ENCODE measurements at regions not wholly inside any gene's neighbourhood (a gene's known extent, or its start where the extent isn't known, plus 50 kb on each side); places are given as distances from the start of the nearest gene placed in this dataset.

DNA sequence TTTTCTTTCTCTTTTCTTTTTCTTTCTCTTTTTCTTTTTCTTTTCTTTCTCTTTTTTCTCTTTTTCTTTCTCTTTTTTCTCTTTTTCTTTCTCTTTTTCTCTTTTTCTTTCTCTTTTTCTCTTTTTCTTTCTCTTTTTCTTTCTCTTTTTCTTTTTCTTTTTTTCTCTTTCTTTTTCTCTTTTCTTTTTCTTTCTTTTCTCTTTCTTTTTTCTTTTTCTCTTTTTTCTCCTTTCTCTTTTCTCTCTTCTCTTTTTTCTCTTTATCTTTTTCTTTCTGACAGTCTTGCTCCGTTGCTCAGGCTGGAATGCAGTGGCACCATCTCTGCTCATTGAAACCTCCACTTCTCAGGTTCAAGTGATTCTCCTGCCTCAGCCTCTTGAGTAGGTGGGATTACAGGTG lies 335.7 kb downstream of the SQOR start:
- FAIRE-seq (no peak), DNase-seq (ENCODE audit: insufficient read length, low spot score) (no peak)
- TF ChIP-seq, protein P1, sequence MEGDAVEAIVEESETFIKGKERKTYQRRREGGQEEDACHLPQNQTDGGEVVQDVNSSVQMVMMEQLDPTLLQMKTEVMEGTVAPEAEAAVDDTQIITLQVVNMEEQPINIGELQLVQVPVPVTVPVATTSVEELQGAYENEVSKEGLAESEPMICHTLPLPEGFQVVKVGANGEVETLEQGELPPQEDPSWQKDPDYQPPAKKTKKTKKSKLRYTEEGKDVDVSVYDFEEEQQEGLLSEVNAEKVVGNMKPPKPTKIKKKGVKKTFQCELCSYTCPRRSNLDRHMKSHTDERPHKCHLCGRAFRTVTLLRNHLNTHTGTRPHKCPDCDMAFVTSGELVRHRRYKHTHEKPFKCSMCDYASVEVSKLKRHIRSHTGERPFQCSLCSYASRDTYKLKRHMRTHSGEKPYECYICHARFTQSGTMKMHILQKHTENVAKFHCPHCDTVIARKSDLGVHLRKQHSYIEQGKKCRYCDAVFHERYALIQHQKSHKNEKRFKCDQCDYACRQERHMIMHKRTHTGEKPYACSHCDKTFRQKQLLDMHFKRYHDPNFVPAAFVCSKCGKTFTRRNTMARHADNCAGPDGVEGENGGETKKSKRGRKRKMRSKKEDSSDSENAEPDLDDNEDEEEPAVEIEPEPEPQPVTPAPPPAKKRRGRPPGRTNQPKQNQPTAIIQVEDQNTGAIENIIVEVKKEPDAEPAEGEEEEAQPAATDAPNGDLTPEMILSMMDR (IDR thresholded peaks at IDR 0.05; ENCODE audit: insufficient read depth, missing control alignments): no peak

DNA sequence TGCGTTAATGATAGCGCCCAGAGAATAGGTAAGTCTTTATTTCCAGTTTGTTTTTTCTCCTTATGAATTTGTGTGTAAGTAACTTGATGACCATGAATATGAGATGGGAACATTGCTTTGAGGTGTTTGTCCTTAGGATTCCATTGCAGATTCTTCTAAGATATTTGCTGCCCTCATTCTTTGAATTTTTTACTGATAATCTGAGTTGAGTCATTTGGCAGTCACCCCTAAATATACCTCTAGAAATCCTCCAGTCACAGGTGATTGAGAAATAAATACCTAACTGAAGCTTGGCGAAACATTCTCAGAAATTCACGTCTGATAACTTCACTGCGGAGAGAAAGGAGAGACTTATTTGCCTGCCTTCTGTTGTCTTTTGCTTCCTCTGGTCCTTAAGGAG lies 345.5 kb downstream of the SQOR start:
- TF ChIP-seq, protein P1 (IDR thresholded peaks at IDR 0.05; ENCODE audit: insufficient read depth, missing control alignments): no peak
- DNase-seq (ENCODE audit: insufficient read length, low spot score) (no peak), FAIRE-seq (no peak)

DNA sequence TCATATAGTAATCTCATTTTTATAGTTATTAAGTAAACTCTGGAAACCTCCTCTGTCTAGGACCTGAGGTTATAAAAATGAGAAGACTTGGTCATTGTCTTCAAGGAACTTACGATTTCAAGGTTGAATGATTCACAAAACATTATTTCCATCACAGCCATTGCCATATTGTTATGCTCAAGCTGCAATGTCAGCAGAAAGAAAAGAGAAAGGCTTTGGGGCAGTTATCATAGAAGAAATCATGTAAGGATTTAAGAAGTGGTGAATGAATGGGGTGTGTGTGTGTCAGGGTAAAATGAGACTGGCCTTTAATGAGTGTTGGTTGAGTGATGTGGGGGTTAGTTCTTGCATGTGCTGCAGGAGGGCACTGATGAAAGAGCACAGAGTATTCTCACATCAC lies 346.8 kb downstream of the SQOR start:
- DNase-seq (ENCODE audit: insufficient read length, low spot score): no peak
- no peak for FAIRE-seq
- TF ChIP-seq, protein P1 (IDR thresholded peaks at IDR 0.05; ENCODE audit: insufficient read depth, missing control alignments): no peak

DNA sequence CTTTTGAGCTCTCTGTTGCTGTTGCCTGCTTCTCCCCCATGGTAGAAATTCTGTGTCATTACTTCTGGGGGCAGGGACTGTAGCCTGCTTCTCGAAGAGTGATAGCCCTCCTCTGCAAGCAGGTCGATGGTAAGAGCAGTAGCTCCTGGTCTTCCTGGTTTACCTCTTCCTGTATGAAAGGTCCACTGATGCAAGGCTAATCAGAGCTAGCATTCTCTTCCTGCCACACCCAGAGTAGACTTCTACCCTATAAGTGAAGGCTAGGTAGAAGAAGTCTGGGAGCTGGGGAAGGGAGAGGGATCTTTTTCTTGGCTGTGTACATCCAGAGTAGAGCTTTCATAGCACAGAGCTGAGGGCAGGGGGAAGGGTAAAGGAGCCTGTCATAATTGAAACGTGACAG lies 357.0 kb downstream of the SQOR start:
- FAIRE-seq: no peak
- TF ChIP-seq, protein P1 (IDR thresholded peaks at IDR 0.05; ENCODE audit: insufficient read depth, missing control alignments): no peak
- no peak for DNase-seq (ENCODE audit: insufficient read length, low spot score)

DNA sequence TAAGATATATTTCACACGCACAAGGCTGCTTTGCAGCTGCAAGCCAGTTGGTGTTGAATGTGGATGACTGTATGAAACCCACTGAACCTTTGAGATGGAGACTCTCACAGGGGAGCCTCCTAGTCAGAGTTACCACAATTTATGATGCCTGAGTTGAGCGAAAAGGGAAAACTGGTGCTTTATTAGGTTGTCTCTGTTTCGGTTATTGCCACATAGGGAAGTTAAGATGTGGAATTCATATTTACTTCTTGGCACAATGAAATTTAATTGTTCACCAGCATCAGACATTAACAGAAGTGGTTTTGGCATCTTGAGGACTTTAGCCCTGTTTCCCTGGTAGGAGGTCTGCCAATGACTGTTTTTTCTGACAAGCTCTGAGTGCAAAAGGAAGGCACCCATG lies 358.2 kb downstream of the SQOR start:
- TF ChIP-seq, protein P1 (IDR thresholded peaks at IDR 0.05; ENCODE audit: insufficient read depth, missing control alignments): no peak
- DNase-seq (ENCODE audit: insufficient read length, low spot score) (no peak), FAIRE-seq (no peak)

DNA sequence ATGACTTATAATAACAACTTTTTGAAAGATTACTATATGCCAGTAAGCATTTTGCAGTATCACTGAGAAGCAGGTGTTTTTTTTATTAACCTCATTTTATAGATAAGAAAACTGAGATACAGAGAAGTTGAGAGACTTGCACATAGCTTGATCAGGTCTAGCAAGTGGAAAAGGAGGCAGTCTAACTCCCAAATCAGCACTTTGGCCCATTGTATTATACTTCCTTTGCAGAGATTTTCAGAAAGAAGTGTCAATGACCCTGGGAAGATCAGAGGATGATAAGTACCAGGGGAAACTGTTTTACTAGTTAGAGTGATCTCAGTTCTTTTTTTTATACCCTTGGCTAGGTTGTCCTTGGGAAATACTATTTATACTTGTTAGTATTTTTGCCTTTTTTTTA lies 358.7 kb downstream of the SQOR start:
- TF ChIP-seq, protein P1 (IDR thresholded peaks at IDR 0.05; ENCODE audit: insufficient read depth, missing control alignments): no peak
- FAIRE-seq: no peak
- DNase-seq (ENCODE audit: insufficient read length, low spot score): no peak

DNA sequence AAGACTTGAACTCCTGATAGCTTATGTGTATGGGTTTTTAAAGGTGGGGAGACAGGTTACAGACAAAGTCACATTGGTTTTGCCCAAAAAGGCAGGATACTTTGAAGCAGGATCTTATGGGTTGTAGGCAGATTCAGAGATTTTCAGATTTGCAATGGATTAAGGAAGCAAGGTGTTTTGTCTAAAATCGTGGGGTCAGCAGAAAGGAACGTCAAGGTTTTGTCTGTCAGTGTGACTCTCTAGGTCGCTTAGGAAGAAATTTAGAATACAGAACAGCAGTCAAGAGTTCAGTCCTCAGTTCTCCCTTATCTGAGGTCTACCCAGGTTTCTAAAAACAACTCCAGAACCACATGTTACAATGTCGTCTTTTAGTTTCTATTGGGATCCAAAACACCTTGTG lies 361.0 kb downstream of the SQOR start:
- TF ChIP-seq, protein P1 (IDR thresholded peaks at IDR 0.05; ENCODE audit: insufficient read depth, missing control alignments): no peak
- no peak for DNase-seq (ENCODE audit: insufficient read length, low spot score)
- no peak for FAIRE-seq

Data from D721Med (cell line).